MG63 (cell line): ENCODE measurements at regions not wholly inside any gene's neighbourhood (a gene's known extent, or its start where the extent isn't known, plus 50 kb on each side); places are given as distances from the start of the nearest gene placed in this dataset.

Experiments
- DNase-seq: peaks from one replicate; pipeline ENCODE4 v3.0.0-alpha.2; 2020
- H3K27me3 ChIP-seq: fragments of 250-450 bp; sonication (Bioruptor Pico); 2 replicates; pipeline ENCODE4 v1.5.1; 2020; ENCODE audit warnings: mild to moderate bottlenecking, moderate library complexity
- H3K36me3 ChIP-seq: fragments of 250-450 bp; sonication (Bioruptor Pico); 2 replicates; pipeline ENCODE4 v1.5.1; 2020; ENCODE audit warnings: mild to moderate bottlenecking, moderate library complexity
- H3K4me3 ChIP-seq: fragments of 250-450 bp; sonication (Bioruptor Pico); 2 replicates; pipeline ENCODE4 v1.5.1; 2020; ENCODE audit warnings: mild to moderate bottlenecking, moderate library complexity
- H3K9me3 ChIP-seq: fragments of 250-450 bp; sonication (Bioruptor Pico); 2 replicates; pipeline ENCODE4 v1.5.1; 2020; ENCODE audit warnings: mild to moderate bottlenecking, moderate library complexity

DNA sequence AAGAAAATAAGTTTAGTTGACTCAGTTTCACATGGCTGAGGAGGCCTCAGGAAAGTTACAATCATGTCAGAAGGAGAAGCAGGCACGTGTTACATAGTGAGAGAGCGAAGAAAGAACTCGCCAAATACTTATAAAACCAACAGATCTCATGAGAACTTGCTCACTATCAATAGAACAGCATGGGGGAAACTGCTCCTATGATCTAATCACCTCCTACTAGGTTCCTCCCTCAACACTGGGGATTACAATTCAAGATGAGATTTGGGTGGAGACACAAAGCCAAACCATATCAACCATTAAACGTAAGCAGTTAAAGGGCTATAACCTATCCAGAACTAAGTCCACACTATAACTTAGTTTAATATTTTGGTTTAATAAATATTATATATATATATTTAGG lies 113.8 kb upstream of the ADGRL3 start:
- Histone ChIP-seq H3K27me3 (no peaks in the 10 kb centered on the region), H3K36me3 (no peaks in the 10 kb centered on the region), H3K9me3 (no peaks in the 10 kb centered on the region), H3K4me3 (no peak overlapping the region)
- DNase-seq, result no peak

DNA sequence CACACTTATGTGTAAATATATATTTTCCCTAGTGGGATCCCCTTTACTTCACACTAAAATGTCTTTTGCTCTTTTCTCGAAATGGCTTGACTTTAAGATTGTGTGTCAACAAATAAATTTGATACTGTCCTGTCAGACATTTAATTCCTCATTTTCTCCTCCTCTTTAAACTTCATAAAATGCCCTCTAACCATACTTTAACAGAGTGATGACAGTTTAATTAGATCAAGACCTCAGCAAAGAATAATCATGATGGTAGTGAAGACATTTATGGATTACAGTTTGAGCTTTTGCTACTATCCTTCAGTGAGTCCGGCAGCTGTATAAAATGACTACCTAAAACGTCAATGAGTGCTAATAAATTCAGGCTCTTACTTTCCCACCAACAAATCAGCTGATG lies 113.1 kb upstream of the ADGRL3 start:
- DNase-seq, result no peak
- Histone ChIP-seq H3K4me3 (no peak overlapping the region), H3K36me3 (no peaks in the 10 kb centered on the region), H3K9me3 (no peaks in the 10 kb centered on the region), H3K27me3 (no peaks in the 10 kb centered on the region)

DNA sequence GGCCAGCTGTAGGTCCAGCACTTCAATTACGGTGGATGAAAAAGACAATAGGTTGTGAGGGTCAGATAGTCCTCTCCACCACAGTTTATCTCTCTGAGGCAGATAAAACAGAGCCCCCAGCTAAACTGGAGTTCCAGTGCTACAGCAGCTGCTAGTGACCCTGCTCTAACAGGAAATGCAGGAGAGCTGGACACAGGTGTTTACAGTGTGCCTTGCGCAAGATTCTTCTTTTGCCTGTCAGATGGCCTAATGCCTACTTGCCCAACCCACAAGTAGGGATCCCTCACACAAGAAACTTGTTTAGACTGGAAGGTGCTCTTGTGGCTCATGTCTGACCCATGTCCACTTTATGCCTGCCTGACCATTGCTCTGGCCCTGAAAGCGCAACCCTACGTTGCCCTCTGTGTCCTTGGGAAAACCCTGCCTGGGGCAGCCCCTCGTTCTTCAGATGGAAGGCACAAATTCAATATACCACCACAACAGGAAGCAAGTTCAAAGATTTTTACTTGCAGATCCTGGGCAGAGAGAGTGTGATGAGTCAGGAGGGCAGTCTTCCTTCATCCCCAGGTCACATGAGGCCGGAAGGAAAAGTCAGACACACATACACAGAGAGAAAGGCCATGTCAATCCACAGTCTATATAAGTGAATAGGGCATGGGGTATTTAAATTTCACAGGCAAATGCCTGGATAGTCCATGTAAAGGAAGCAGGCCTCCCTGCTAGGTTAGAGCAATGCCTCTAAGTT lies 105.1 kb upstream of the ADGRL3 start:
- no peak for DNase-seq
- H3K36me3 ChIP-seq, result no peaks in the 10 kb centered on the region
- no peaks in the 10 kb centered on the region for H3K9me3 ChIP-seq
- H3K4me3 ChIP-seq, result no peak overlapping the region
- no peaks in the 10 kb centered on the region for H3K27me3 ChIP-seq

DNA sequence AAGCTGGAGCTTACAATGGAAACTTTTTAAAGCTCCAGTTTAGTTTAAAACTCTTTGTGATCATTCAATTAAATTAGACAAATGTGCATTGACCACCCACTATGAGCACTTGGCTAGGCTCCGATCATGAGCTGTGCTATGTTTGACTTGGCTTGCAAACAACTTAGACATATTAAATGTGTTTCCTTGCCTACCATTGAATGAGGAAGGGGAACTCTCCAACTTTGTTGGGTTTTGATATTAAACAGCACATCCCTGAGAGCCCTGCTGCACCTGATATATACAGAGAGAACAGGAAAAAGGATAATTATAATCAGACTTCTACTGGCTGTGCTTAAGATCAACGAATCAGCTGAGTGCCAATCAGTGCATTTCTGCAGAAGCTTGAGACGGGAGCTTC lies 71.4 kb upstream of the ADGRL3 start:
- no peak for DNase-seq

DNA sequence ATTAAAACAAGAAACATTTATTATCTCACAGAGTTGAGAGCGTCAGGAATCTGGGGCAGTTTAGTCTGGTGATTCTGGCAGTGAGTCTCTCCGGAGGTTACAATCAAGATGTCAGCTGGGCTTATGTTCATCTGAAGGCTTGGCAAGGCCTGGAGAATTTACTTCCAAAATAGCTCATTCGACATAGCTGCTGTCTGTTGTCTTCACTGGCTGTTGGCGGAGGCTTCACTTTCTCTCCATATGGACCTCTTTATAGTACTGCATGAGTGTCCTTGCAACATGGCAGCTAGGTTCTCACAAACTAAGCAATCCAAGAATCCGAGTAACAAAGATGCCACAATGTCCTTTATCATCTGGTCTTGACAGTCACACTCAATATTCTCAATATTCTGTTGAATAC lies 70.2 kb upstream of the ADGRL3 start:
- no peaks in the 10 kb centered on the region for H3K9me3 ChIP-seq
- no peak for DNase-seq
- H3K36me3 ChIP-seq, result no peaks in the 10 kb centered on the region
- H3K27me3 ChIP-seq, result no peaks in the 10 kb centered on the region
- H3K4me3 ChIP-seq, result no peak overlapping the region

More for the DNA sequence above, 71.4 kb upstream of the ADGRL3 start:
- H3K9me3 ChIP-seq, result no peaks in the 10 kb centered on the region
- H3K27me3 ChIP-seq, result no peaks in the 10 kb centered on the region
- no peaks in the 10 kb centered on the region for H3K36me3 ChIP-seq
- H3K4me3 ChIP-seq, result no peak overlapping the region

DNA sequence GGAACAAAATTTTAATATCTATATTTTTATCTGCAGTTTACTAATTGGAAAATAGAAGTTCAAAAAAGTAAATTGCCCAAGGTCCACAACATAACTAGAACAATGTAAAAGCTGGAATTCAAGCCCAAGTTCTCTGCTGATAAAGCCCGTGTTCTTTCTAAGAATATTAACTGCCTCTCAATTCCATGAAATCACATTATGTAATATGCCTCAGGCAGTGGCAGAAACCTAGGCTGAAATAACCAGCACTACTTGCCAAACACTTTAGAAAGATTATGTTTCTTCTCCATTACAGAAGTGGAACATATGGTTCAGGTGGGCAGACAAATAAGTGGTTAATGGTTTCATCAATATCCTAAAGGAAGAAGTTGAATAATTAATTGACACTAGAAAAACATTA lies 56.7 kb upstream of the ADGRL3 start:
- DNase-seq, result no peak
- no peaks in the 10 kb centered on the region for H3K36me3 ChIP-seq
- no peak overlapping the region for H3K4me3 ChIP-seq
- no peaks in the 10 kb centered on the region for H3K27me3 ChIP-seq
- H3K9me3 ChIP-seq, result no peaks in the 10 kb centered on the region

DNA sequence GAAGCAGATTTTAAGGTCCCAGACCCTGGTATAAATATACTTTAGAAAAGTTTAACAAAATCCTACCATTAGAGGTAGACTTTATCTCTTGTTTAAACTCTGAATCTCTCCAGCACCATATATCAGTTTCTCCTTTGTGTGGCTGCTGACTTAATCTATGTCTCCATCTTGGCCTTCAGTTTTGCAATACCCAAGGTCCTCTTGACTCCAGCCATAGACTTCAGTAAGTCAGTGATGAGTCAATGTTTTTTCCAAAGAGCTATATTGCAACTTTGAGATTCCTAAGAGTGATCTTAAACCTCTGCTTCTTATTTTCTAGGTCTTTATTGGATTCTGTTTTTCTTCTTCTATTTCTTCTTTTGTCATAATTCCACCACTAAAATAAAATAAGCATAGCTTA lies 50.8 kb upstream of the ADGRL3 start:
- Histone ChIP-seq H3K27me3 (no peaks in the 10 kb centered on the region), H3K9me3 (no peaks in the 10 kb centered on the region), H3K36me3 (no peaks in the 10 kb centered on the region), H3K4me3 (no peak overlapping the region)
- no peak for DNase-seq
